Progenitor cell of endocrine pancreas (in vitro differentiated cells): ENCODE measurements at regions not wholly inside any gene's neighbourhood (a gene's known extent, or its start where the extent isn't known, plus 50 kb on each side); places are given as distances from the start of the nearest gene placed in this dataset.
"Not testable (repeated sequence)": the region's sequence is repeated elsewhere in the genome, so short reads cannot be mapped to it uniquely, and the experiment has no call there.

Experiments used
- DNase-seq: peaks from one replicate; pipeline ENCODE4 v3.0.0; 2021; ENCODE audit warnings: low spot score; ENCODE audit not compliant: unreplicated experiment
- H3K27ac Mint-ChIP-seq: 2 replicates; pipeline ENCODE4 v1.8.0; 2021; ENCODE audit warnings: mild to moderate bottlenecking, moderate library complexity, mixed read lengths
- H3K27me3 Mint-ChIP-seq: 2 replicates; pipeline ENCODE4 v1.8.0; 2021; ENCODE audit warnings: mixed read lengths
- H3K36me3 Mint-ChIP-seq: 2 replicates; pipeline ENCODE4 v1.8.0; 2022; ENCODE audit warnings: mixed read lengths; ENCODE audit not compliant: insufficient read depth
- H3K4me1 Mint-ChIP-seq: 2 replicates; pipeline ENCODE4 v1.8.0; 2021; ENCODE audit warnings: low read depth, mixed read lengths
- H3K4me3 Mint-ChIP-seq: 2 replicates; pipeline ENCODE4 v1.8.0; 2021; ENCODE audit warnings: low read depth, mild to moderate bottlenecking, moderate library complexity, mixed read lengths
- H3K9me3 Mint-ChIP-seq: 2 replicates; pipeline ENCODE4 v1.8.0; 2021; ENCODE audit warnings: low read depth, mixed read lengths
- TF ChIP-seq, protein P1 (sequence below): fragments of 200-600 bp; sonication (generic); IDR thresholded peaks from one replicate; pipeline ENCODE4 v1.5.0; 2021; ENCODE audit warnings: antibody characterized with exemption, mild to moderate bottlenecking; ENCODE audit not compliant: unreplicated experiment

GRCh38 chr5:163106098-163106497, 331.3 kb upstream of the CCNG1 start:
- Mint-ChIP-seq H3K27ac (no peak overlapping the region), H3K36me3 (no peaks in the 10 kb centered on the region), H3K9me3 (no peaks in the 10 kb centered on the region)

DNA sequence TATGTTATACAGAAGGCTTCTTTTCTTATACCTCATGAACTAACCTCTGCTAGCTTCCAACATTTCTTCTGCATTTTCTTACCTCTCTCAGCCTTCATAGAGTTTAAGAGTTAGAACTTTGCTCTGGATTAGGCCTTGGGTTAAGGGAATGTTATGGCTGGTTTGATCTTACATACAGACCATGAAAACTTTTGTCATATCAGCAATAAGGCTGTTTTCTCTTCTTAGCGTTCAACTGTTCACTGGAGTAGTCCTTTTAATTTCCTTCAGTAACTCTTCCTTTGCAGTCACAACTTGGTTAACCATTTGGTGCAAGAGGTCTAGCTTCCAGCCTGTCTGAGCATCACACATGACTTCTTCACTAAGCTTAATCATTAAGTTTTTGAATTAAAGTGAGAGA, 329.0 kb upstream of the CCNG1 start:
- no peak for DNase-seq
- no peaks in the 10 kb centered on the region for H3K9me3 Mint-ChIP-seq
- TF ChIP-seq, protein P1, sequence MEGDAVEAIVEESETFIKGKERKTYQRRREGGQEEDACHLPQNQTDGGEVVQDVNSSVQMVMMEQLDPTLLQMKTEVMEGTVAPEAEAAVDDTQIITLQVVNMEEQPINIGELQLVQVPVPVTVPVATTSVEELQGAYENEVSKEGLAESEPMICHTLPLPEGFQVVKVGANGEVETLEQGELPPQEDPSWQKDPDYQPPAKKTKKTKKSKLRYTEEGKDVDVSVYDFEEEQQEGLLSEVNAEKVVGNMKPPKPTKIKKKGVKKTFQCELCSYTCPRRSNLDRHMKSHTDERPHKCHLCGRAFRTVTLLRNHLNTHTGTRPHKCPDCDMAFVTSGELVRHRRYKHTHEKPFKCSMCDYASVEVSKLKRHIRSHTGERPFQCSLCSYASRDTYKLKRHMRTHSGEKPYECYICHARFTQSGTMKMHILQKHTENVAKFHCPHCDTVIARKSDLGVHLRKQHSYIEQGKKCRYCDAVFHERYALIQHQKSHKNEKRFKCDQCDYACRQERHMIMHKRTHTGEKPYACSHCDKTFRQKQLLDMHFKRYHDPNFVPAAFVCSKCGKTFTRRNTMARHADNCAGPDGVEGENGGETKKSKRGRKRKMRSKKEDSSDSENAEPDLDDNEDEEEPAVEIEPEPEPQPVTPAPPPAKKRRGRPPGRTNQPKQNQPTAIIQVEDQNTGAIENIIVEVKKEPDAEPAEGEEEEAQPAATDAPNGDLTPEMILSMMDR, result no peak
- peaks cover 2% of the 10 kb centered on the region for H3K4me1 Mint-ChIP-seq
- H3K36me3 Mint-ChIP-seq, result no peaks in the 10 kb centered on the region
- no peaks in the 10 kb centered on the region for H3K27me3 Mint-ChIP-seq
- H3K27ac Mint-ChIP-seq, result no peak overlapping the region
- H3K4me3 Mint-ChIP-seq, result no peak overlapping the region

More at GRCh38 chr5:163106098-163106497, 331.3 kb upstream of the CCNG1 start:
- no peak for DNase-seq
- TF ChIP-seq, protein P1, result no peak
- H3K27me3 Mint-ChIP-seq, result no peaks in the 10 kb centered on the region
- H3K4me1 Mint-ChIP-seq, result peaks cover under 1% of the 10 kb centered on the region
- no peak overlapping the region for H3K4me3 Mint-ChIP-seq

GRCh38 chr5:163115011-163115410, 322.4 kb upstream of the CCNG1 start:
- TF ChIP-seq, protein P1, result no peak
- Mint-ChIP-seq H3K9me3 (peaks cover 6% of the 10 kb centered on the region), H3K4me3 (no peak overlapping the region), H3K27me3 (no peaks in the 10 kb centered on the region), H3K36me3 (no peaks in the 10 kb centered on the region), H3K27ac (no peak overlapping the region), H3K4me1 (peaks cover 2% of the 10 kb centered on the region)
- no peak for DNase-seq

GRCh38 chr5:163116618-163117017, 320.8 kb upstream of the CCNG1 start:
- H3K9me3 Mint-ChIP-seq, result peaks cover 14% of the 10 kb centered on the region
- not testable (repeated sequence) for H3K4me1 Mint-ChIP-seq, H3K36me3 Mint-ChIP-seq, H3K4me3 Mint-ChIP-seq, H3K27ac Mint-ChIP-seq, DNase-seq, H3K27me3 Mint-ChIP-seq

GRCh38 chr5:163134061-163134460, 303.3 kb upstream of the CCNG1 start:
- Mint-ChIP-seq H3K36me3 (no peaks in the 10 kb centered on the region), H3K27me3 (no peaks in the 10 kb centered on the region), H3K9me3 (no peaks in the 10 kb centered on the region), H3K4me1 (no peaks in the 10 kb centered on the region), H3K27ac (no peak overlapping the region), H3K4me3 (no peak overlapping the region)
- TF ChIP-seq, protein P1, result no peak
- no peak for DNase-seq

- Mint-ChIP-seq H3K27ac (no peak overlapping the region), H3K27me3 (no peaks in the 10 kb centered on the region), H3K4me1 (no peaks in the 10 kb centered on the region), H3K36me3 (no peaks in the 10 kb centered on the region), H3K4me3 (no peak overlapping the region), H3K9me3 (peaks cover 3% of the 10 kb centered on the region)
- no peak for DNase-seq
- TF ChIP-seq, protein P1, result no peak
Measured at GRCh38 chr5:163135849-163136248, 301.5 kb upstream of the CCNG1 start.
